GM23338 (cell line): ENCODE measurements at regions not wholly inside any gene's neighbourhood (a gene's known extent, or its start where the extent isn't known, plus 50 kb on each side); places are given as distances from the start of the nearest gene placed in this dataset.

Experiments
- CTCF ChIP-seq, 2 experiments: fragments of 200-600 bp in 1 of 2; sonication (generic) in 1 of 2; conservative IDR thresholded peaks; 2 replicates each; pipeline versions ENCODE4 v1.5.1 to v1.6.1; 2016 to 2017; ENCODE audit warnings: antibody characterized with exemption in 2 of 2, low read depth in 2 of 2, mild to moderate bottlenecking in 2 of 2, moderate library complexity in 1 of 2
- ETS1 ChIP-seq: IDR thresholded peaks from 2 replicates; pipeline ENCODE4 v1.6.1; 2016; ENCODE audit warnings: antibody characterized with exemption
- EZH2 ChIP-seq: fragments of 200-600 bp; sonication (generic); IDR thresholded peaks from one replicate; pipeline ENCODE4 v1.8.0; 2017; ENCODE audit warnings: antibody characterized with exemption, mild to moderate bottlenecking, low read depth; ENCODE audit not compliant: unreplicated experiment
- JUNB ChIP-seq: IDR thresholded peaks from one replicate; pipeline ENCODE4 v1.6.1; 2016; ENCODE audit warnings: antibody characterized with exemption; ENCODE audit not compliant: unreplicated experiment
- STAT1 ChIP-seq: IDR thresholded peaks from one replicate; pipeline ENCODE4 v1.6.1; 2016; ENCODE audit warnings: antibody characterized with exemption; ENCODE audit not compliant: unreplicated experiment
- ZNF331 ChIP-seq: fragments of 250-450 bp; sonication (Bioruptor Pico); IDR thresholded peaks from 2 replicates; pipeline ENCODE4 v1.5.0; 2020; ENCODE audit warnings: low read depth, mild to moderate bottlenecking, moderate library complexity
- ZNF462 ChIP-seq: fragments of 250-450 bp; sonication (Bioruptor Pico); IDR thresholded peaks from 2 replicates; pipeline ENCODE4 v1.5.0; 2020; ENCODE audit warnings: mild to moderate bottlenecking, moderate library complexity
- TF ChIP-seq, protein P1 (sequence below): IDR thresholded peaks from one replicate; pipeline ENCODE4 v1.6.1; 2018; ENCODE audit warnings: antibody characterized with exemption; ENCODE audit not compliant: unreplicated experiment

- TF ChIP-seq ZNF462 (CRISPR knock-in tag) = no peak
- TF ChIP-seq, protein P1, sequence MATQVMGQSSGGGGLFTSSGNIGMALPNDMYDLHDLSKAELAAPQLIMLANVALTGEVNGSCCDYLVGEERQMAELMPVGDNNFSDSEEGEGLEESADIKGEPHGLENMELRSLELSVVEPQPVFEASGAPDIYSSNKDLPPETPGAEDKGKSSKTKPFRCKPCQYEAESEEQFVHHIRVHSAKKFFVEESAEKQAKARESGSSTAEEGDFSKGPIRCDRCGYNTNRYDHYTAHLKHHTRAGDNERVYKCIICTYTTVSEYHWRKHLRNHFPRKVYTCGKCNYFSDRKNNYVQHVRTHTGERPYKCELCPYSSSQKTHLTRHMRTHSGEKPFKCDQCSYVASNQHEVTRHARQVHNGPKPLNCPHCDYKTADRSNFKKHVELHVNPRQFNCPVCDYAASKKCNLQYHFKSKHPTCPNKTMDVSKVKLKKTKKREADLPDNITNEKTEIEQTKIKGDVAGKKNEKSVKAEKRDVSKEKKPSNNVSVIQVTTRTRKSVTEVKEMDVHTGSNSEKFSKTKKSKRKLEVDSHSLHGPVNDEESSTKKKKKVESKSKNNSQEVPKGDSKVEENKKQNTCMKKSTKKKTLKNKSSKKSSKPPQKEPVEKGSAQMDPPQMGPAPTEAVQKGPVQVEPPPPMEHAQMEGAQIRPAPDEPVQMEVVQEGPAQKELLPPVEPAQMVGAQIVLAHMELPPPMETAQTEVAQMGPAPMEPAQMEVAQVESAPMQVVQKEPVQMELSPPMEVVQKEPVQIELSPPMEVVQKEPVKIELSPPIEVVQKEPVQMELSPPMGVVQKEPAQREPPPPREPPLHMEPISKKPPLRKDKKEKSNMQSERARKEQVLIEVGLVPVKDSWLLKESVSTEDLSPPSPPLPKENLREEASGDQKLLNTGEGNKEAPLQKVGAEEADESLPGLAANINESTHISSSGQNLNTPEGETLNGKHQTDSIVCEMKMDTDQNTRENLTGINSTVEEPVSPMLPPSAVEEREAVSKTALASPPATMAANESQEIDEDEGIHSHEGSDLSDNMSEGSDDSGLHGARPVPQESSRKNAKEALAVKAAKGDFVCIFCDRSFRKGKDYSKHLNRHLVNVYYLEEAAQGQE = no peak
- no peak for TF ChIP-seq EZH2
- TF ChIP-seq ZNF331 (CRISPR knock-in tag) = no peak
- no peak for TF ChIP-seq STAT1
- TF ChIP-seq CTCF (conservative IDR thresholded peaks at IDR 0.05; ENCODE audit: low read depth in 2 of 2) = no peak
- TF ChIP-seq JUNB = no peak
- no peak for TF ChIP-seq ETS1
Observed at GRCh38 chr15:97224191-97224641, 736.3 kb upstream of the ARRDC4 start (continued).
